COLO829 (cell line): ENCODE measurements at regions not wholly inside any gene's neighbourhood (a gene's known extent, or its start where the extent isn't known, plus 50 kb on each side); places are given as distances from the start of the nearest gene placed in this dataset.

ENCODE experiments used
- DNase-seq: peaks from one replicate; pipeline ENCODE4 v3.0.0; 2012; ENCODE audit warnings: low spot score

GRCh38 chr21:20527731-20528460, 470.3 kb upstream of the NCAM2 start:
- DNase-seq, result no peak

- no peak for DNase-seq
These were observed 461.1 kb upstream of the NCAM2 start for GRCh38 chr21:20537130-20537529.

GRCh38 chr21:20538039-20538658, 460.1 kb upstream of the NCAM2 start:
- DNase-seq, result no peak

GRCh38 chr21:20545454-20545853, 452.8 kb upstream of the NCAM2 start:
- no peak for DNase-seq

- no peak for DNase-seq
These were observed 446.3 kb upstream of the NCAM2 start for GRCh38 chr21:20551939-20552338.

- DNase-seq, result no peak
These were observed 443.4 kb upstream of the NCAM2 start for GRCh38 chr21:20554785-20555184.

GRCh38 chr21:20570824-20571232, 427.4 kb upstream of the NCAM2 start:
- DNase-seq, result no peak

- no peak for DNase-seq
These were observed 425.6 kb upstream of the NCAM2 start for GRCh38 chr21:20572582-20572981.

GRCh38 chr21:20581361-20581760, 416.8 kb upstream of the NCAM2 start:
- DNase-seq, result no peak

- DNase-seq, result peak; percentile 7
These were observed 406.9 kb upstream of the NCAM2 start for GRCh38 chr21:20591284-20591683.

- no peak for DNase-seq
These were observed 405.7 kb upstream of the NCAM2 start for GRCh38 chr21:20592463-20592862.

- DNase-seq, result no peak
These were observed 395.0 kb upstream of the NCAM2 start for GRCh38 chr21:20603236-20603635.

- no peak for DNase-seq
These were observed 387.2 kb upstream of the NCAM2 start for GRCh38 chr21:20611008-20611407.

GRCh38 chr21:20613654-20614053, 384.6 kb upstream of the NCAM2 start:
- DNase-seq, result no peak

- no peak for DNase-seq
These were observed 381.1 kb upstream of the NCAM2 start for GRCh38 chr21:20617130-20617529.

GRCh38 chr21:20618878-20619277, 379.3 kb upstream of the NCAM2 start:
- no peak for DNase-seq

GRCh38 chr21:20627594-20627993, 370.6 kb upstream of the NCAM2 start:
- no peak for DNase-seq

GRCh38 chr21:20631633-20632032, 366.6 kb upstream of the NCAM2 start:
- DNase-seq, result no peak

- DNase-seq, result no peak
These were observed 359.2 kb upstream of the NCAM2 start for GRCh38 chr21:20639026-20639425.

GRCh38 chr21:20641241-20641640, 357.0 kb upstream of the NCAM2 start:
- DNase-seq, result no peak

GRCh38 chr21:20642681-20643080, 355.5 kb upstream of the NCAM2 start:
- no peak for DNase-seq

- DNase-seq, result no peak
These were observed 353.7 kb upstream of the NCAM2 start for GRCh38 chr21:20644552-20644951.

GRCh38 chr21:20645344-20645743, 352.9 kb upstream of the NCAM2 start:
- DNase-seq, result no peak
